GM18502 (cell line): ENCODE measurements at regions not wholly inside any gene's neighbourhood (a gene's known extent, or its start where the extent isn't known, plus 50 kb on each side); places are given as distances from the start of the nearest gene placed in this dataset.

Experiments used
- ATAC-seq: cut with Tn5 transposase; IDR thresholded peaks from one replicate; pipeline ENCODE4 v1.9.1; 2021; ENCODE audit warnings: mild to moderate bottlenecking; ENCODE audit not compliant: unreplicated experiment, poor library complexity

- ATAC-seq, result no peak
These were observed 126.1 kb downstream of the INHBB start for GRCh38 chr2:120472031-120472430.

GRCh38 chr2:120472891-120473309 lies 127.0 kb downstream of the INHBB start:
- ATAC-seq, result no peak

GRCh38 chr2:120473522-120474271 lies 127.8 kb downstream of the INHBB start:
- ATAC-seq, result no peak

- ATAC-seq, result no peak
These were observed 128.6 kb downstream of the INHBB start for GRCh38 chr2:120474486-120474885.

GRCh38 chr2:120476141-120476540 lies 130.2 kb downstream of the INHBB start:
- ATAC-seq, result no peak

DNA sequence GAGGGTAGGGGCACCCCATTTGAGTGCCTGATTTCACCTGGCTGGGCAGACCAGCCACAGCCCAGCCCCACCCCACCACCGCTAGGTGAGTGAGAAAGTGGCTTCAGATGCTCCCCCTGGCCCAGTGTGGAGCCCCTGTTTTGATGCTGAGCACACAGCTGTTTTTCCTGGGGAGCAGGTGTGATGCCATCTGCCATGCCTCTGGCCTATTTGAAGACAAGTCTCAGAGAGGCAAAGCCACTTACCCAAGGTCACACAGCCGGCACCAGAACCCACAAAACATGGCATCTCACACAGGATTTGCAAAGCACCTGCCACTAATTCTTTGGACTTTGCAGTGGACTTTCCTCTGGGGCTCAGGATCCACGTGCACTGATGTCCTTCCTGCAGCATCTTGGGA lies 131.3 kb downstream of the INHBB start:
- no peak for ATAC-seq

DNA sequence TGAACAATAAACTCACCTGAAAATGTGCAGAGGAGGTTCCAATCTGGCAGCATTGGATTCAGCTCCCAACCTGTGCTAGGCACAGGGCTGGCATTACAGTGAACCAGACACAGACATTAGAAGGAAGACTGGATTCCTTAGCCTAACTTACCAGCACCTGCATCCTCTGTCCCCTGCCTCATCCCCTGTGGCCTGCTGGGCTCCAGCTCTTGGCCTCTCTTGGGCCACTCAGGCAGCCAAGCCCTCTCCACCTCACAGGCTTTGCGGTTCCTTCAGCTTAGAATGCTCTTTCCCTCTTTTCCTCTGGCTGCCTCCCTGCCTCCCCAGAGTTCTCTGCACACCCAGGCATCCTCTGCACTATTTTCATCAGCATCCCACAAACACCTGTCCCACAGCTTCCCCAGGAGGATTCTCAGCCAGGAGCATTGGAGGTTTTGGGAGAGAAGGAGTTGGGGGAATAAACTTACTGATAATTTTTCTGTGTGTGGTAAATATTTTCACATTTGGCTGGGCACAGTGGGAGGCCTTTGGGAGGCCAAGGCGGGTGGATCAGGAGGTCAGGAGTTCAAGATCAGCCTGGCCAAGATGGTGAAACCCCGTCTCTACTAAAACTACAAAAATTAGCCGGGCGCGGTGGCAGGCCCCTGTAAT lies 132.0 kb downstream of the INHBB start:
- ATAC-seq, result no peak

DNA sequence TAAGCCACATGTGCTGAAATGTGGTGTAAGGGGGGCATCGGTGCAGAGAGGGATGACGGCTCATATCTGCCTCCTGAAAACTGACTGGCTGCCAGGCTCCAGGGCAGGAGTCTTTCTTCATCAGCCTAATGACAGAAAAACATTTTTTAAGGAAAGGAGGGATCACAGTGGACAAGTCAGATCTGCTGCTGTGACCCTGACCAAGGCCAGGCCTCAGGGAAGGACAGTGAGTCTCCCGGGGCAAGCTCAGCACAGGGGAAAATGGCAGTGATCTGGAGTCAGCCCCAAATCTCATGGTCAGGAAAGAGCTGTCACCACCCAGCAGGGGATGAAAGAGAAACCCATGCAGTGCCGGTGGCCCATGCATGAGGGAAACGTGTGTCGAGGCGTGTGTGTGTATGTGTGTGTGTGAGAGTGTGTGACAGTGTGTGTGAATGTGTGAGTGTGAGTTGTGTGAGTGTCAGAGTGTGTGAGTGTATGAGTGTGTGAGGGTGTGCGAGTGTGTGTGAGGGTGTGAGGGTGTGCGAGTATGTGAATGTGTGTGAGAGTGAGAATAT lies 134.5 kb downstream of the INHBB start:
- no peak for ATAC-seq

GRCh38 chr2:120480903-120481445 lies 135.0 kb downstream of the INHBB start:
- ATAC-seq, result no peak

DNA sequence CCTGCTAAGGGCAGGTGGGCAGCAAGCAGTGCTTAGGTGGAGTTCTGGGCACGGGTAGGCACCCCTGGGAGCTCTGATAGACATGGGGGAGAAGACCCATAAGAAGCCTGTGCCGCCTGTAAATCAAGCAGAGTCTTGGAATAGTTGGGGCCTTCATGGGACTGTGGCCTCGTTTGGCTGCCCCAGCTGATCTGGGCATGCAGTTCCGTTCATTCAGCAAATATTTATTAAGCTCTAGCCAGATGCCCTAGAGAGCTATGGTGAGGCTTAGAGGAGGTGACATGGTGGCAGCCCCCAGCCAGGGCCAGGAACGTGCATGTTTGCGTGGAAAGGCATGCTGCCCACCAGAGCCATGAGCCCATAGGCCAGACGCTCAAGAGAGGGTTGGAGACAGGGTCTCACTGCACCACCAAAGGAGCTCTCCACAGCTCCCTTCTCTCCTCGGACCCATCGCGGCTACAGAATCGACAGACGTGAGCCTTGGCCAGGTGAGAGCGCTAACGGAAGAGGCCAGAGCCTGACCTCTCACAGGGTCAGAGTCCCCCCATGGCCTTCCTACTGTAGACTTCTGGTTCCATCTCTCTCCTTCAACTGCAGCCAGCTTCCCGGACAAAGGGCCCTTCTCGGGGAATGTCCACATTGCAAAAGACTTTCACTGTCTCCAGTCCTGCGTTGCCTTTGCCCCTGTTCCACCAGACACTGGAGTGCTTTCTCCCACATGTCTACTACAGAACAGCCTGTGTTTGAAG lies 135.7 kb downstream of the INHBB start:
- no peak for ATAC-seq

DNA sequence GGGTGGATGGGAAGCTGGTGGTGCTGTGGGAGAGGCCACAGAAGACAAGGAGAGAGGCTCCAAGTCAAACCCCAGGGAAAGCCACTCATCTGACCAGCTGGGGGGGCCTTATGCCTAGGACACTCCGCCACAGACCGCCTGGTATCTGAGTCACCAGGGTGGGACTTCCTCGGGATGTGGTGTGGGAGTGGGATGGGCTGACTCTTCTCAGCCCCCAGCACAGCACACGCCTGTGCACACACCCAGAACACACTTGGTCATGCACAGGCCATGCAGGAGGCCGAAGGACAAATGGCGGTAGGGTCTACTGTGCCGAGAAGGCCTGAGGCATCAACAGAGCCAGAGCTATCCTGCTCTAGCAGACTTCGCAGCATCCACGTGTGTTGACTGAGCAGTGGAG lies 136.4 kb downstream of the INHBB start:
- ATAC-seq, result no peak

- ATAC-seq, result no peak
These were observed 137.4 kb downstream of the INHBB start for GRCh38 chr2:120483355-120483754.

DNA sequence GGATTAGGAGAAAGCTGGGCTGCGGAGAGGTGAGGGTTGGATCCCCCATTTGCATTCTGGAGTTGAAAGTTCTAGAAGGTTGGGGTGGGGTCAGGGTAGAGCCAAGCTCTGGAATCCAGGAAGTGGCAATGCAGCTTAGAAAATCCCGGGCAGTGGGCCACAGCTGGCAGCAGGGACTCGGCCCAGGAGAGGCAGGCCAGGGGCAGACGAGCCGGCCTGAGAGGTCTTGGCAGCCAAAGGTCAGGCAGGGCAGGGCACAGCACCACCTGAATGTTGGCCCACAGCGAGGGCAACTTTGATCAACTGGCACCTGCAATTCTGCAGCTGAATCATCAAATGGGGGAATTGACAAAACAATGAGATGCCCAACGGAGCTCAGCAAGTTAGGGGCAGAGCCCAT lies 139.2 kb downstream of the INHBB start:
- no peak for ATAC-seq

- ATAC-seq, result no peak
These were observed 140.5 kb downstream of the INHBB start for GRCh38 chr2:120486441-120486840.

DNA sequence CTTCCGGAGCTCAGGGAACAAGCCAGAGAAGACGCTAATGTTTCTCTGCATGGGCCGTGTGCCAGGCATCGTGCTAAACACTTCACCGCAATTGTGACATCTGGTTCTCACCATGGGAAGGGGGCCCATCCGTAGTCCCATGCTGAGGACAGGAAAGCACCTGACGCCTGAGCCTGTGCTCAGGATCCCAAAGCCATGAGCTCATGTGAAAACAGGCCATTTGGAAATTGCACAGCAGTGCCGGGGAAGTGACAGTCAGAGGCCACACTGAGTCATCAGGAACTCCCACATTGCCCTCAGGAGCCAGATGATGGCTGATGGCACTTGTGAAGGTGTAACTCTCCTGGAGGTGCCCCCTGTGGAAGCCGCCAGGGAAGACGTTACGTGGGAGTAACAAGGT lies 141.0 kb downstream of the INHBB start:
- ATAC-seq, result no peak

GRCh38 chr2:120488531-120488930 lies 142.6 kb downstream of the INHBB start:
- no peak for ATAC-seq

DNA sequence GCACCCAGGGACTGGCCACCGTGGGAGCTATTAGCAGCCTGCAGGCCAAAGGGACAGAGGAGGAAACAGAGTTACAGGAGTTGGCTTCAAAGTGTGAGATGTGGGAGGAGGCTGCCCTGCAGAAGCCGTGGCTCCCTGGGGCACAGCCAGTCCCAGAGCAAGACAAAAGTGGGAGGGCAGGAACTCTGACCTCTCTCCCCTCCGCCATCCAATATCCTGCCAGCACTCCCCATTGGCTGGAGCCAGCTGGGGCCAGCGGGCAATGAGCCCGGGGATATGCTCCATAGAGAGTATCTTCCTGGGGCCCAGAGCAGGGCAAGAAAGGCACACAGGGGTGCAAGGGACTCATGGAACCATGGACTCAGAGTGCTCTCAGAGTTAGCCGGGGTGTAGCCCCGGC lies 143.1 kb downstream of the INHBB start:
- no peak for ATAC-seq

GRCh38 chr2:120490091-120490798 lies 144.3 kb downstream of the INHBB start:
- ATAC-seq, result no peak

DNA sequence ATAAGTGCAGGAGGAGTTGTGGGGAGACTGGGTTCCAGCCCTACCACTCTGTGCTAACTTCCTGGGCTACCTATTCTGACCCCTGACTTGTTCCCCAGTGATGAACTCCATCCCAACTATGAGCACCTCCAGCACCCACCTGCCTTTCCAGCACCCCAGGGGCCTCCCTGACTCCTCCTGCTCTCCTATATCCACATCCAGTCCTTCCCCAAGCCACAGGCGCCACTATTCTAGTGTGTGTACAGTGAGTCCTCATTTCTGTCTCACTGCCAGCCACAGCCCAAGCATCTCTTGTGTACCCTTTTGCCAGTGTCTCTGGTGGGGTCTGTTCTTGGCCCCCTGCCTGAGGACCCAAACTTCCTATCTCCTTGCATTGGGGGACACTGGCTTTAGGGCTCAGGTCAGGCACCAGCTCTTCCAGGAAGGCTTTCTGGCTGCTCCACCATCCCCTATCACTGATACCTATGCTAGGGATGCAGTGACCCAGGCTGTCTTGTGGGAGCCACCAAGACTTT lies 145.2 kb downstream of the INHBB start:
- ATAC-seq, result no peak

- no peak for ATAC-seq
These were observed 147.3 kb downstream of the INHBB start for GRCh38 chr2:120493231-120493630.
